Retina (tissue), 1 donor: ENCODE measurements at regions not wholly inside any gene's neighbourhood (a gene's known extent, or its start where the extent isn't known, plus 50 kb on each side); places are given as distances from the start of the nearest gene placed in this dataset.
"Not testable (repeated sequence)": the region's sequence is repeated elsewhere in the genome, so short reads cannot be mapped to it uniquely, and the experiment has no call there.

ENCODE experiments used
- DNase-seq: peaks from one replicate; pipeline ENCODE4 v3.0.0-alpha.2; 2016

DNA sequence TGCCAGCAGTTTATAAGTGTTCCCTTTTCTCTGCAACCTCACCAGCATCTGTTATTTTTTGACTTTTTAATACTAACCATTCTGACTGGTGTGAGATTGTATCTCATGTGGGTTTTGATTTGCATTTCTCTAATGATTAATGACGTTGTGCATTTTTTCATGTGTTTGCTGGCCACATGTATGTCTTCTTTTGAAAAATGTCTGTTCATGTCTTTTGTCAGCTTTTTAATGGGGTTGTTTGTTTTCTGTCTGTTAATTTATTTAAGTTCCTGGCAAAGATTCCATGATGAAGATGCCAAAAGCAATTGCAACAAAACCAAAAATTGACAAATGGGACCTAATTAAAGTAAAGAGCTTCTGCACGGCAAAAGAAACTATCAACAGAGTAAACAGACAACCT is 137.2 kb upstream of the JCAD start:
- not testable (repeated sequence) for DNase-seq

- DNase-seq = no peak
Measured at GRCh38 chr10:30192846-30193608, 133.6 kb upstream of the JCAD start.

- no peak for DNase-seq
Measured at GRCh38 chr10:30190577-30191552, 131.5 kb upstream of the JCAD start.

DNA sequence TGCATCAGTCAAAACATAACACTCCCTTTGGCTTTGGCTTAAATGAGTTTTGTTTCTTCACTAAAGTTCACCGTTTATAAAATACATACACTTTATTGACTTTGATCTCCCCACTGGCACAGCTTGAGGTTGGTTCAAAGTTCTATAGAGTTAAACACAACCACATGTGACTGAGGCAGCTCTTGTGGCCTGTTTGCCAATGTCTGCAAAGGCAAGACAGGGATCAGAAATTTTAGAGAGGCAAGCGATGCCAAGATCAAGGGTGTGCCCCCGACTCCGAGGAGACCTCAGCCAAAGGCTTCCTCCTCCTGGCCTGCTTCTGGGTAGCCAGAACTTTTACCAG is 129.8 kb upstream of the JCAD start:
- DNase-seq = no peak

GRCh38 chr10:30188556-30189237 is 129.3 kb upstream of the JCAD start:
- no peak for DNase-seq

GRCh38 chr10:30188101-30188500 is 128.7 kb upstream of the JCAD start:
- no peak for DNase-seq

DNA sequence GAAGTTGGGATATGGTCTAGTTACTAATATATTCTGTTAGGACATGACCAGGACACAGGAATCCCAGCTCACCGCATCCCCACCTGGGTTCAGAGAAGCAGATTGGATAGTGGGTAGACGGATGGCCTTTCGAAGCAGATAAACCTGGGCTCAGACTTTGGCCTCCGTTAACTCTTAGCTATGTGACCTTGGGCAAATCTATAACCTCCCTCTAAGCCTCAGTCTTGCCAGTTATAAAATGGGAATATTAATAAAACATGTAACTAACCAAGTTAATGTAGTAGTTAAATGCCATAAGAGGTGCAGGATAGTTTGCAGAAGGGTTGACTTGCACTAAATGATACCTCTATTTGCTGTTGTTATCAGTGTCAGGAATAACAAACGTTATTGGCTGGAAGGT is 127.6 kb upstream of the JCAD start:
- no peak for DNase-seq

DNA sequence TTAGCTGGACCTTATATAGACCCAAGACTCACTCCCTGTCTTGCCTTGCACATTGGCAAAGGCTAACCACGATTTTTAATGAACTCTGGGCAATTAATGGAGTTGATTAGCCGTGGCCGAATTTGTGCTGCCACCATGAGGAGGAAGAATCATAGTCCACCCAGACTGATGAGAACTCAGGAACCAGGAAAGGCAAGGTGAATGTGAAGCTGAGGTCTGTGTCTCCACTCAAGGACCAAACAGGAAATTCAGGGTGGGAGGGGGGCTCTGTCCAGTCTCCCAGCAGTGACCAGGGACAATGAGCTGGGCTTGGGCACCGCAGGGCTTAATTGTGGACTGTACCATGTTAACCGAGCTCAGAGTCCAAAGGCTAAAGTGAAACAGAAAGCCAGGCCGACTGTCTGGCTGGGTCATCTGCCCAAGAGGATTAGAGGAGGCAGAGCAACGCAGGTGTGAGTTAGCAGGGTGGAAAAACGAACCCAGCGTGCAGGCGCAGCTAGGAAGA is 127.0 kb upstream of the JCAD start:
- peak; percentile 21 for DNase-seq

DNA sequence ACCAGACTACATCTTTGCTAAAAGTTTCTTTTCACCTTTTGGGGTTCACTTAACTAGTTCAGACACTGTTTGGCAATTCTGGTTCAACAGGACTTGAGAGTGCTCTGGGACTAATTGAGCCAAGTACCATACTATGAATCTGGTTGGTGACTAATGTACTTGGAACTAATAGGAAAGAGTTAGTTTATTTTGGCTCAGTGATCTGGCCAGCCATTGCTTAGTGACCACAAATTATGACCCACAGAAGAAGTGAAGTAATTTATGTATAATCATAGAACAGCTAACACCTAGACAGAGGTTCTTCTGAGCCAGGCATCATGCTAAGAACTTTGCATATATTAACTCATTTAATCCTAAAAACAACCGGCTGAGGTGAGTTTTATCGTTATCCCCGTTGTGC is 126.5 kb upstream of the JCAD start:
- DNase-seq = no peak

DNA sequence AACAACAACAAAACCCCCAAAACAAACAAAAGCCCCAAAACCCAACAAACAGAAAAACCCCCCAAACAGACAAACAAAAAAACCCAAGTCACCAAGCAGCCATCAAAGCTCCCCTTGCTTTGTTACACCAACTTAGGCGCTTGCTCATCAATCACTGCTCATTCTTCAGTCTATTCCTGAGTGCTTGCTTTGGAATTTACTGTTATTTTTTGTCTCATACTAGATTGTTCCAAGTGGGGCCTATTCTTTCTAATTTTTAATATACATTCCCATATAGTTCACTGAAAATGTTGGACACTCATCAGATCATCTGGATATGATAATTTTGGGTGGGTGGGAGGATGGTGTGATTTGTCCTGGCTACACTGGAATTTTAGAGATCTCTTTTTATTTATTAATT is 126.0 kb upstream of the JCAD start:
- DNase-seq = no peak

- DNase-seq = no peak
Measured at GRCh38 chr10:30184397-30185033, 125.1 kb upstream of the JCAD start.

DNA sequence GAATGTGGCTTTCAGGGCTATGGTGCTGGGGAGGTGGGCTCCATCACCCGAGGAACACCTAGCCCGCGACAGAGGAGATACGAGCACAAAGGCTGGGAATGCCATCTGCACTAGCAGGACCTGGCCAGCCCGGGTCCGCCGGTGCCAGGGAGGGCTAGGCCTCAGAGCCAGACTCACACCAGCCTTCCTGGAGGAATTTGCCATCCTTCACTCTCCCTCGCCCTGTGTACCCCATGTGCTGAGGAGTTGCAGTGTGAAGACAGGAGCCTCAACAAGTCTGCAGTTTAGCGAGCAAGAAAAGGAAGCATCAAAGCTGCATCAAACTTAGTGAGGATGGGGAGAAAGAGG is 123.6 kb upstream of the JCAD start:
- DNase-seq = no peak

GRCh38 chr10:30182191-30183054 is 123.0 kb upstream of the JCAD start:
- DNase-seq = no peak

- DNase-seq = no peak
Measured at GRCh38 chr10:30178356-30178964, 119.1 kb upstream of the JCAD start.

DNA sequence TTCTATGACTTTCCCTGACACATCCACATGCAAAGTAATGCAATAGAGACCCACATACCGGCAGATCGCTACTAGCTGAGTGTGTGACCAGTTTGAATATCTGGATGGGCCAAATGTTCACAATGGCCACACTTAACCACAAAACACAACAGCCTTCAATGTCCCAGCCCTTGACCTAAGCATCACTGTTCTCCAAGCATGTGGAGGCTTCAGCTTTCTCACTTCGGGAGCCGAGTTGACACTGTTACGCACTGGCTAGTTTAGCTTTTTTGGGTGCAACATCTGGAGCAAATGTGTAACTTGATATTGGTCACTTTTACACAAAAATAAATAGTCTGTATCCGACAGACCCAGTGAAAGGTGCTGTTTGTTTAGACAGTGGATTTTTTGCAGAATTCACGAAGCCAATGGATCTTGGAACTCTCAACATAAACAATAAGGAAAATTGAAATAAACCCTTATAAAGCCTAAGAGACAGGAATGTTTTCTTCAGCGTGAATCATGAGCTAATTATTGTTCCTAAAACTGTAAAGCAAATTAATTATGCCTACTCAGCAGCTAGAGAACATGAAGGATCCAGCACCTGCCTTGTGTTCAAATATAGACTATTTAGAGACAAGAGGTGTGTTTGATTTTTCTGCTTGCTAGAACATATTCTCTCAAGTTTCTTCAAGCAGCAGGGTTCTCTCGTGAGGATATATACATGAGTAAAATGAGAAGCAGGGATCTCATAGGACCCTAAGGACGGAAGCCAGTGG is 117.6 kb upstream of the JCAD start:
- DNase-seq = no peak

DNA sequence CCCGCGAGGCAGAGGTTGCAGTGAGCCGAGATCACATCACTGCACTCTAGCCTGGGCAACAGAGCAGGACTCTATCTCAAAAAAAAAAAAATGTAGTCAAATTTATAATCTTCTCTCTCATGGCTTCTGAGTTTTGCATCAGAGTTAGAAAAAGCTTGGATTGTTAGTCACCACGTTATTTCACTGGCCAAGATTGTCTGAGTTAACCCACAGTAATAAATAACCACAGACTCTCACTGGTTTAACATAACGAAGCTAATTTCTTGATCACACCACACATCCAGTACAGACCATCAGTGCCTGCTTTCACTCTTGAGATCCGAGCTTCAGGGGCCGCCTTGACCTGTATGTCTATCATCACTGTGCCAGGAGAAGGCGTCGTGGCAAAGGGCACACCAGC is 116.8 kb upstream of the JCAD start:
- DNase-seq = no peak

DNA sequence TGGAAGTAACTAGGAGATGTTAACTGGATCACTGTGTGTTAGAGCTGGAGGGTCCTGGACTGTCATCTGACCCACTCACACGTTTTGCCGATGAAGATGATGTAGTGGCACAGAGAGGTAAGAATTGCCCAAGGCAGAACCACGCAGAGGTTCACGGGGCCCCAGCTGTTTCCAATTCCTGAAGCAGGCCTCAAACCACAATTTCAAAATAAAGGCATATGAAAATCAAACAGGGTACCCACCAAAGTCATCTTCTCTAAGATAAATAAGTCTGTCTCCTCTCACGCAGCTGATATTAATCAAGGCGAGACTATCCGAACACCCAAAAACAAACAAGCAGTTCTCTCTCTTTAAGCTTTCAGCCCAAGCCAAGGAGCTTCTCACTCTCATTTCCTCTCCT is 113.3 kb upstream of the JCAD start:
- DNase-seq = no peak

GRCh38 chr10:30172091-30172490 is 112.7 kb upstream of the JCAD start:
- no peak for DNase-seq

DNA sequence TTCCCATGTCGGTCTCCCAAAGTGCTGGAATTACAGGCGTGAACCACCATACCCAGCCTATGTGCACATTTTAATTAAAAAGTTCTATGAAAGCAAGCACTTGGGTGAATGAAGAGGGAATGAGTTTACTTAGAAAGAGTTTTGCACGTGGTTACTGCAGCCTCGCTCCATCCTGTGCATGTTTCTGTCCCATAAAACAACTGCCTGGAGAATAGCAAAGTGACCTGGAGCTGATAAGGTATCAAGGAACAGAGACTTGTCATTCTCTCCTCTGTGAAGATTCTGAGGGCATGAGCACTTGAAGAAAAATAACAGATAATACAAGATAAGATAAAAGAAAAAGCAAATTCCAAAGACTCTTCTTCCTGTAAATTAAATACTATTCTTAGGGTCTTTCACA is 112.2 kb upstream of the JCAD start:
- no peak for DNase-seq

DNA sequence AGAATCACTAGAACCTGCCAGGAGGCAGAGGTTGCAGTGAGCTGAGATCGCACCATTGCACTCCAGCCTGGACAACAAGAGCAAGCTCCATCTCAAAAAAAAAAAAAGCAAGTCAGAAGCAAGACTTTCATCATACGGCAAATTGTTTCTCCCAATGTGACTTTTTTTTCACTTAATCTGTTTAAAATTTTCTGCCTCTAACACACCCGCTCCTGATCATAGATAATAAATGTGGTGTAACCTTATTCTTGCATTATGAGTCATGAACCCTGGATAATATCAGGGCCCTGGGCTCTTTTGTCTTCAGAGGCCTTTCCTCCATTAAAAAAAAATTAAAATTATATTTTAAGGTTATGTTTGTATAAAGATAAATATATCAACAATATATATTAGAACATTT is 111.4 kb upstream of the JCAD start:
- no peak for DNase-seq

DNA sequence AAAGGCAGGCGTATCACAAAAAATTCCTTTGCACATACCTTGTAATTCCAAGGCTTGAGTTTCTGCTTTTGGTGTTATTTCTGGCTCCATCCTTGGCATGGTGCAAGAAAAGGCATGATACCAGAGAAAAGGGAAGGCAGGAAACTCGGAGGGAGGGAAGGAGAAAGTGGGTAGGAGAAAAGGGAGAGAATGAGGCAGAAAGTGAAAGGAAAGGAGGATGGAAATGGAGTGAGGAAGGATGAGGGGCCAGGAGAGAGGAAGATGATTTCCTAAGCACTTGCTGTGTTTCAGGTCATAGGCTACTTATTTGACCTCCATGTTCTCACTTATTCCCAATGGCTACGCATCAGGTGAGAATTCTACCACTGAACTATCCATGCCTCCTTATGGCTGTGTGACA is 110.8 kb upstream of the JCAD start:
- no peak for DNase-seq
